HFFc6 (cell line): ENCODE measurements at regions not wholly inside any gene's neighbourhood (a gene's known extent, or its start where the extent isn't known, plus 50 kb on each side); places are given as distances from the start of the nearest gene placed in this dataset.
"Not testable (repeated sequence)": the region's sequence is repeated elsewhere in the genome, so short reads cannot be mapped to it uniquely, and the experiment has no call there.

Experiments
- DNase-seq: peaks from one replicate; pipeline ENCODE4 v3.0.0-alpha.2; 2018
- H3K27ac Mint-ChIP-seq: 2 replicates; pipeline ENCODE4 v1.8.0; 2020; ENCODE audit warnings: mild to moderate bottlenecking, mixed read lengths
- H3K27me3 Mint-ChIP-seq: 2 replicates; pipeline ENCODE4 v1.8.0; 2021; ENCODE audit warnings: mild to moderate bottlenecking, moderate library complexity, mixed read lengths; ENCODE audit not compliant: insufficient read depth
- H3K36me3 Mint-ChIP-seq: 2 replicates; pipeline ENCODE4 v1.8.0; 2021; ENCODE audit warnings: low read depth, mixed read lengths
- H3K4me1 Mint-ChIP-seq: 2 replicates; pipeline ENCODE4 v1.8.0; 2020; ENCODE audit warnings: low read depth, mixed read lengths
- H3K4me3 Mint-ChIP-seq: 2 replicates; pipeline ENCODE4 v1.8.0; 2020; ENCODE audit warnings: mild to moderate bottlenecking, moderate library complexity, mixed read lengths
- H3K9me3 Mint-ChIP-seq: 2 replicates; pipeline ENCODE4 v1.8.0; 2020; ENCODE audit warnings: mild to moderate bottlenecking, mixed read lengths
- TF ChIP-seq, protein P1 (sequence below): fragments of 200-600 bp; sonication (generic); IDR thresholded peaks from 2 replicates; pipeline ENCODE4 v1.5.0; 2021; ENCODE audit warnings: antibody characterized with exemption, mild to moderate bottlenecking

DNA sequence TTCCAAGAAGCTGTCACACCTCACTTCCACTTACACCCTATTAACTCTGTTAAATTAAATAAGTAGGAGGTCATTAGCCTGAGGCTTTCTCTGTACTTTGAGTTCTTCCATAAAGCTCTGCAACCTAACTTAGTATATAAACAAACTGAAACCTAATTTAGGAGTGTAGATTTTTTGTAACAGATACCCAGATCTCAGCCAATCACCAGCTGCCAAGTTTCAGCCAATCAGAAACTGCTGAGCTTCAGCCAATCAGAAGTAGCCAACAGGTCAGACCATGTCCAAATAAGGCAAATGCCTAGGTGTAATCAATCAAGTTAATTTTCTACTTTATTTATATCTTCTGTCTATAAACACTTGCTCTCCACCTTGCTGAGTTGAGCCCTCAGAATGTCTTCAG is 142.7 kb upstream of the SULF2 start:
- H3K4me1 Mint-ChIP-seq, result no peaks in the 10 kb centered on the region
- H3K27ac Mint-ChIP-seq, result no peak overlapping the region

DNA sequence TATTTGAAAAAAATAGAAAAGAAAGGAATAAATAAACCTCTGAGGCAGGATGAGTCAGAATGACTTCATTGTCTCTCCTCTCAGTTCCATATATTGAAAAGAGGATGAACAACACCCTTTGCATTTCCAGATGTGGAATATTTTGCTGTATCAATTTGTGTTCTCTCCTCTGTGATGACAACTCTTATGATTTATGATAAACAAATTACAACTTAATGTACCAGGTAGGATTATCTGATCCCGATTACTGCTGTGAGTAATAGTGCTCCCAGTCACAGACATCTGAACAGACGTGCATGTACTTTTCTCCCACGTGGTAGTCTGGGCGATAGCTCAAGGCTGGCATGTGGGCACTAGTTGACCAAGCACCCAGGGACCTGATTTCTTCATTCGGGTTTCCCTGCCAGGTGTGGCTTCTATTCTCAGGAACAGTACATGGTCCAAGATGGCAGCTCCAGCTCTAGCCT is 142.1 kb upstream of the SULF2 start:
- H3K4me3 Mint-ChIP-seq, result no peak overlapping the region
- H3K4me1 Mint-ChIP-seq, result no peaks in the 10 kb centered on the region
- H3K27me3 Mint-ChIP-seq, result peaks cover 3% of the 10 kb centered on the region; the same call in 1 of the 2 replicates
- no peak for DNase-seq
- peaks cover 22% of the 10 kb centered on the region for H3K9me3 Mint-ChIP-seq
- TF ChIP-seq, protein P1, sequence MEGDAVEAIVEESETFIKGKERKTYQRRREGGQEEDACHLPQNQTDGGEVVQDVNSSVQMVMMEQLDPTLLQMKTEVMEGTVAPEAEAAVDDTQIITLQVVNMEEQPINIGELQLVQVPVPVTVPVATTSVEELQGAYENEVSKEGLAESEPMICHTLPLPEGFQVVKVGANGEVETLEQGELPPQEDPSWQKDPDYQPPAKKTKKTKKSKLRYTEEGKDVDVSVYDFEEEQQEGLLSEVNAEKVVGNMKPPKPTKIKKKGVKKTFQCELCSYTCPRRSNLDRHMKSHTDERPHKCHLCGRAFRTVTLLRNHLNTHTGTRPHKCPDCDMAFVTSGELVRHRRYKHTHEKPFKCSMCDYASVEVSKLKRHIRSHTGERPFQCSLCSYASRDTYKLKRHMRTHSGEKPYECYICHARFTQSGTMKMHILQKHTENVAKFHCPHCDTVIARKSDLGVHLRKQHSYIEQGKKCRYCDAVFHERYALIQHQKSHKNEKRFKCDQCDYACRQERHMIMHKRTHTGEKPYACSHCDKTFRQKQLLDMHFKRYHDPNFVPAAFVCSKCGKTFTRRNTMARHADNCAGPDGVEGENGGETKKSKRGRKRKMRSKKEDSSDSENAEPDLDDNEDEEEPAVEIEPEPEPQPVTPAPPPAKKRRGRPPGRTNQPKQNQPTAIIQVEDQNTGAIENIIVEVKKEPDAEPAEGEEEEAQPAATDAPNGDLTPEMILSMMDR, result no peak
- no peaks in the 10 kb centered on the region for H3K36me3 Mint-ChIP-seq
- no peak overlapping the region for H3K27ac Mint-ChIP-seq

More for the DNA sequence above, 142.7 kb upstream of the SULF2 start:
- Mint-ChIP-seq H3K27me3 (peaks cover 3% of the 10 kb centered on the region; the same call in 1 of the 2 replicates), H3K9me3 (peaks cover 22% of the 10 kb centered on the region), H3K36me3 (no peaks in the 10 kb centered on the region), H3K4me3 (no peak overlapping the region)
- no peak for DNase-seq
- TF ChIP-seq, protein P1, result no peak

DNA sequence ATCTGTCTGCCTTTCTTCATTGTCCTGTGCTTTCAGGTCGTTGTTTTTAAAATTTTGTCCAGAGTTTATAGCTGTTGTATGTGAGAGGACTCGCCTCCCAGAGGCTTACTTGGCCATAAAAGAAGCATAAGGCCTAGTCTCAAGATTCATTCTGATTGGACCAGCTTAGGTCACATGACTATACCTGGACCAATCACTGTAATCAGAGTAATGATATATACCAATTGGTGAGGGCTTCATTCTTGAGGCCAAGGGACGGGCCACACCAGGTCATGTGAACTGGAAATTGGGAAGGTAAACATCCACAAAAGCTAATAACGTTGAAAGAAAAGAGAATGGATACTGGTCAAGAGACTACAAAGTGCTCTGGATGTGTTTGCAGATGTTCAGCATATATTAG is 141.4 kb upstream of the SULF2 start:
- no peaks in the 10 kb centered on the region for H3K4me1 Mint-ChIP-seq
- peaks cover 22% of the 10 kb centered on the region for H3K9me3 Mint-ChIP-seq
- H3K27ac Mint-ChIP-seq, result no peak overlapping the region
- H3K4me3 Mint-ChIP-seq, result no peak overlapping the region
- peaks cover 3% of the 10 kb centered on the region; the same call in 1 of the 2 replicates for H3K27me3 Mint-ChIP-seq
- H3K36me3 Mint-ChIP-seq, result no peaks in the 10 kb centered on the region
- DNase-seq, result no peak
- TF ChIP-seq, protein P1, result no peak

DNA sequence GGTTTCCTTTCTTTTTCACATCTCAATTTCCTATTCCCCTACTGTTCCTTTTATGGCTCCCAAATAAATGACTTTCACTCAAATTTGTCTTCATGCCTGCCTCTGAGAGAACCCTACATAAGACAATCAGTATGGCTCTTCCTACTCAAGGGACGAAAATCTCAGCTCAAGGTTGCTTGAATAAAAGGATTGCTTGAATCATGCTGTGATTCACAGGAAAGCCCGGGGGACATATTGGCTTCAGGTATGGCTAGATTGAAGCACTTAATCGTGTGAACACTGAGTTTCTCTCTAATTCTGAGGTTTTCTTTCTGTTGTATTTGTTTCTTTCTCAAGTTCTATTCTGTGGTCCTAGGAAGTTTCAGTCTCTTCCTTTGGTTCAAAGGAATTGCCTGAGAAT is 140.3 kb upstream of the SULF2 start:
- no peak overlapping the region for H3K4me3 Mint-ChIP-seq
- H3K27me3 Mint-ChIP-seq, result no peaks in the 10 kb centered on the region
- no peaks in the 10 kb centered on the region for H3K4me1 Mint-ChIP-seq
- TF ChIP-seq, protein P1, result no peak
- no peak for DNase-seq
- H3K9me3 Mint-ChIP-seq, result peaks cover 21% of the 10 kb centered on the region
- no peak overlapping the region for H3K27ac Mint-ChIP-seq
- H3K36me3 Mint-ChIP-seq, result no peaks in the 10 kb centered on the region

DNA sequence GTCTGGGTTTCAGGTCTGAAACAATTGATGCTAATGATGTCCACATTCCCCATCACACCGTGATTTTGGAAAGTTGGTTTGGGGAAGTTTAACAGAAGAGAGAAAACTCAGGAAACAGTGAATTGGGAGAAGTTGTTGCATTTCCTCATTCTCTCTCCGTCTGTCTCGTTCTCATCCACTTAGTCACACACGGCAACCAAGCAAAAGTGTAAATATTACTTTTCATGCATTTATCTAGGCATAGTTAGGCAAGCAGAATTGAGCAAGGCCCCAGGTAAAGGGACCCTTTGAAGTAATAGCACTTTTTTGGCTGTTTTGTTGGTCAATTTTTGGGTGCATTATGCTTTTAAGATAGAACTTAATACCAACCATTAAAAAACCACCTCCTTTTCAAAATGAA is 137.0 kb upstream of the SULF2 start:
- TF ChIP-seq, protein P1, result no peak
- H3K4me3 Mint-ChIP-seq, result no peak overlapping the region
- DNase-seq, result no peak
- no peaks in the 10 kb centered on the region for H3K4me1 Mint-ChIP-seq
- no peak overlapping the region for H3K27ac Mint-ChIP-seq
- peaks cover 4% of the 10 kb centered on the region; the same call in 1 of the 2 replicates for H3K36me3 Mint-ChIP-seq
- H3K27me3 Mint-ChIP-seq, result no peaks in the 10 kb centered on the region; the same call in 1 of the 2 replicates
- peaks cover 33% of the 10 kb centered on the region for H3K9me3 Mint-ChIP-seq

DNA sequence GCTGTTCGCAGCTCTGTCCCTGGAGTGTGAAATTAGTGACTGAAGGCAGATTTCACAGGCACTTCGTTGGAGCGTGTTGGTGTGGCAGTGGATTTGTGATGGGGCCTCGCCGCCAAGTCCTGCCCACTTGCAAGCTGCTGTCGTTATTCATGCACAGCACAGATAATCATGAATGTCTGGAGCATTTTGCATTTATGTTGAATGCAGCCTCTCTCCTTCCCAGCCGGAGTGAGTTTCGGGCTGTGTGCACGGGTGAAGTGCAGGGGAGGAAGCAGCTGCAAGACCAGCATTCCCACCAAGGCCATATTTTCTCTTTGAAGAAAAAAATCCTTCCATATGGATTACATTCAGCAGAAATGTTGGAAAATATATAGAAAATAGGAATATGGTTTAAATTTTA is 136.5 kb upstream of the SULF2 start:
- not testable (repeated sequence) for H3K36me3 Mint-ChIP-seq, H3K27me3 Mint-ChIP-seq, H3K4me3 Mint-ChIP-seq, H3K27ac Mint-ChIP-seq, H3K4me1 Mint-ChIP-seq, DNase-seq
- H3K9me3 Mint-ChIP-seq, result peaks cover 37% of the 10 kb centered on the region
